Endothelial cell of umbilical vein (primary cell): ENCODE measurements at regions not wholly inside any gene's neighbourhood (a gene's known extent, or its start where the extent isn't known, plus 50 kb on each side); places are given as distances from the start of the nearest gene placed in this dataset.
A peak's percentile ranks its signal among the peaks of the same experiment; 100 is the strongest.

Experiments used
- BruUV-seq: library from RNA; stranded (reverse); fragments of 400-500 nt; replicated peaks from 2 replicates; lab custom pipeline; 2021; lab: Mats Ljungman, UMichigan
- CTCF ChIA-PET: fragments of 300-600, 350-600 bp; sonication (Branson Sonifier 250); formaldehyde crosslinking; loops from one replicate; lab custom pipeline; 2021; ENCODE audit warnings: antibody characterized with exemption, inconsistent platforms; lab: Charles Lee
- POLR2A ChIA-PET: fragments of 300-600, 350-600 bp; sonication (Branson Sonifier 250); formaldehyde crosslinking; loops from one replicate; lab custom pipeline; 2021; ENCODE audit warnings: antibody characterized with exemption, inconsistent platforms; lab: Charles Lee
- DNase-seq: peaks from one replicate; pipeline ENCODE4 v3.0.0-alpha.2; 2011; ENCODE audit warnings: low read depth, low spot score
- FAIRE-seq: peaks from 2 replicates; lab custom pipeline; 2011; peaks lifted over from hg19 to GRCh38; lab: Jason Lieb, UNC
- H2AFZ ChIP-seq: 2 replicates; pipeline ENCODE4 v1.6.0; 2012; ENCODE audit warnings: low read depth, low read length, control low read depth, inconsistent platforms
- H3K27ac ChIP-seq: 2 replicates; pipeline ENCODE4 v1.5.1; 2011; ENCODE audit warnings: low read depth, mild to moderate bottlenecking, control low read depth, low read length, moderate library complexity; ENCODE audit not compliant: insufficient read depth
- H3K27me3 ChIP-seq, 2 experiments: 2 replicates each; pipeline versions ENCODE4 v1.6.0 to v1.6.1; 2011; ENCODE audit warnings: low read length in 2 of 2, mixed read lengths in 1 of 2; ENCODE audit not compliant: control insufficient read depth in 2 of 2, insufficient read depth in 2 of 2
- H3K36me3 ChIP-seq, 2 experiments: 2 replicates in 1 of 2; 3 replicates in 1 of 2; pipeline ENCODE4 v1.5.1; 2011; ENCODE audit warnings: low read length in 2 of 2, mild to moderate bottlenecking in 1 of 2, moderate library complexity in 1 of 2; ENCODE audit not compliant: control insufficient read depth in 2 of 2, insufficient read depth in 2 of 2; ENCODE audit errors: extremely low read depth in 1 of 2
- H3K4me1 ChIP-seq: 3 replicates; pipeline ENCODE4 v1.5.1; 2011; ENCODE audit warnings: mild to moderate bottlenecking, low read length; ENCODE audit not compliant: control insufficient read depth, insufficient read depth; ENCODE audit errors: extremely low read depth
- H3K4me2 ChIP-seq: 2 replicates; pipeline ENCODE4 v1.6.1; 2011; ENCODE audit warnings: low read length, control low read depth, mixed read lengths; ENCODE audit not compliant: insufficient read depth
- H3K4me3 ChIP-seq, 3 experiments: fragments of 200-600 bp in 1 of 3; sonication (generic), shearing (Covaris generic) in 1 of 3; replicated peaks in 1 of 3; 2 replicates each; pipeline ENCODE4 v1.5.1; 2011 to 2016; ENCODE audit warnings: control low read depth in 3 of 3, low read length in 3 of 3, mild to moderate bottlenecking in 2 of 3, inconsistent platforms in 1 of 3, low read depth in 1 of 3, moderate library complexity in 1 of 3; ENCODE audit not compliant: insufficient read depth in 1 of 3
- H3K79me2 ChIP-seq: 2 replicates; pipeline ENCODE4 v1.6.0; 2012; ENCODE audit warnings: low read length, inconsistent platforms; ENCODE audit not compliant: control insufficient read depth, insufficient read depth
- H3K9ac ChIP-seq: replicated peaks from 2 replicates; pipeline ENCODE3; 2011; ENCODE audit warnings: low read length, control low read depth; ENCODE audit not compliant: insufficient read depth; ENCODE audit errors: extremely low read depth
- H3K9me1 ChIP-seq: replicated peaks from 3 replicates; pipeline ENCODE4 v1.6.0; 2011; ENCODE audit warnings: mild to moderate bottlenecking, low read length; ENCODE audit not compliant: control insufficient read depth, insufficient read depth; ENCODE audit errors: extremely low read depth
- H3K9me3 ChIP-seq: replicated peaks from 2 replicates; pipeline ENCODE4 v1.5.1; 2012; ENCODE audit warnings: low read length, inconsistent platforms; ENCODE audit not compliant: control insufficient read depth, insufficient read depth
- H4K20me1 ChIP-seq: replicated peaks from 2 replicates; pipeline ENCODE3; 2011; ENCODE audit warnings: mild to moderate bottlenecking, low read length; ENCODE audit not compliant: control insufficient read depth, insufficient read depth; ENCODE audit errors: extremely low read depth
- CTCF ChIP-seq, 2 donors: IDR thresholded peaks; 1 replicate in 1 of 2; 2 replicates in 1 of 2; pipeline ENCODE4 v1.5.1; 2011; ENCODE audit warnings: low read length in 2 of 2, mild to moderate bottlenecking in 2 of 2, moderate library complexity in 2 of 2, control low read depth in 1 of 2, inconsistent platforms in 1 of 2, low read depth in 1 of 2; ENCODE audit not compliant: insufficient read depth in 1 of 2; ENCODE audit errors: extremely low read depth in 1 of 2
- EZH2 ChIP-seq: IDR thresholded peaks from 2 replicates; pipeline ENCODE4 v1.6.1; 2012; ENCODE audit warnings: borderline replicate concordance, low read depth, mild to moderate bottlenecking, moderate library complexity, low read length, inconsistent platforms; ENCODE audit not compliant: severe bottlenecking
- FOS ChIP-seq: IDR thresholded peaks from 2 replicates; pipeline ENCODE4 v1.6.1; 2011; ENCODE audit warnings: mild to moderate bottlenecking, low read length, moderate library complexity, borderline replicate concordance; ENCODE audit not compliant: insufficient read depth
- GATA2 ChIP-seq: IDR thresholded peaks from 2 replicates; pipeline ENCODE4 v1.7.0; 2011; ENCODE audit warnings: low read depth, mild to moderate bottlenecking, moderate library complexity, mixed read lengths, low read length; ENCODE audit not compliant: insufficient read length, insufficient read depth
- JUN ChIP-seq: IDR thresholded peaks from 2 replicates; pipeline ENCODE4 v1.6.1; 2011; ENCODE audit warnings: borderline replicate concordance, low read depth; ENCODE audit not compliant: insufficient read length, insufficient read depth
- MAX ChIP-seq: IDR thresholded peaks from 2 replicates; pipeline ENCODE4 v1.6.1; 2011; ENCODE audit not compliant: insufficient read depth, insufficient read length
- MYC ChIP-seq: IDR thresholded peaks from one replicate; pipeline ENCODE4 v1.6.1; 2011; ENCODE audit warnings: mild to moderate bottlenecking, low read depth, low read length
- POLR2A ChIP-seq: IDR thresholded peaks from 2 replicates; pipeline ENCODE4 v1.6.1; 2012; ENCODE audit warnings: low read depth, mild to moderate bottlenecking, control low read depth, low read length
- POLR2AphosphoS5 ChIP-seq: IDR thresholded peaks from 2 replicates; pipeline ENCODE4 v1.6.1; 2012; ENCODE audit warnings: low read depth, mild to moderate bottlenecking, control low read depth, low read length, moderate library complexity; ENCODE audit not compliant: insufficient read depth
- dilution Hi-C: fragments of 300-500 bp; cut with MboI; formaldehyde crosslinking; loops from one replicate; pipeline ENCODE4 v1.15.0; 2019; ENCODE audit warnings: low sequenced_read_pairs; ENCODE audit not compliant: extremely low pct_ligation_motif_present
- intact Hi-C: fragments of 100-400 bp; cut with micrococcal nuclease; formaldehyde crosslinking; loops from one replicate; pipeline ENCODE4 v1.10.0; 2022

- Histone ChIP-seq H3K9me3 (no peaks in the 10 kb centered on the region), H3K79me2 (no peaks in the 10 kb centered on the region), H4K20me1 (no peaks in the 10 kb centered on the region), H3K27me3 (peaks cover 6 to 10% of the 10 kb centered on the region in 2 experiments), H2AFZ (no peak overlapping the region), H3K4me2 (no peak overlapping the region), H3K36me3 (no peaks in the 10 kb centered on the region), H3K27ac (no peak overlapping the region), H3K4me3 (no peak overlapping the region), H3K9me1 (no peaks in the 10 kb centered on the region), H3K9ac (no peak overlapping the region), H3K4me1 (no peaks in the 10 kb centered on the region)
- intact Hi-C loops (no loop called here), dilution Hi-C loops (no loop called here)
- DNase-seq (no peak), FAIRE-seq (no peak)
- ChIA-PET POLR2A (no interaction called here), CTCF (no interaction called here)
- TF ChIP-seq JUN (no peak), POLR2AphosphoS5 (no peak), MYC (no peak), CTCF (IDR thresholded peaks at IDR 0.05; ENCODE audit: extremely low read depth in 1 of 2, insufficient read depth in 1 of 2, low read depth in 1 of 2, low read length in 2 of 2) (no peak), EZH2 (no peak)
- no TSS peak for BruUV-seq
Observed at GRCh38 chr2:173785813-173786212, 179.4 kb downstream of the SP3 start.

GRCh38 chr2:173791502-173791901, 173.7 kb downstream of the SP3 start:
- DNase-seq = peak; percentile 10
- peak; percentile 12 for FAIRE-seq
- H4K20me1 ChIP-seq = no peaks in the 10 kb centered on the region
- H3K4me1 ChIP-seq = peaks cover 12% of the 10 kb centered on the region
- H3K4me3 ChIP-seq = no peak overlapping the region
- no peak overlapping the region for H3K27ac ChIP-seq
- BruUV-seq = no TSS peak
- intact Hi-C loops (no loop called here), dilution Hi-C loops (no loop called here)
- no peaks in the 10 kb centered on the region for H3K79me2 ChIP-seq
- ChIA-PET CTCF (no interaction called here), POLR2A (no interaction called here)
- no peak overlapping the region for H2AFZ ChIP-seq
- H3K9me3 ChIP-seq = no peaks in the 10 kb centered on the region
- TF ChIP-seq MAX (no peak), POLR2A (no peak), GATA2 (no peak), CTCF (IDR thresholded peaks at IDR 0.05; ENCODE audit: extremely low read depth in 1 of 2, insufficient read depth in 1 of 2, low read depth in 1 of 2, low read length in 2 of 2) (no peak), EZH2 (no peak), MYC (no peak), FOS (no peak), POLR2AphosphoS5 (no peak), JUN (no peak)
- H3K4me2 ChIP-seq = peak overlapping the region; percentile 40
- H3K27me3 ChIP-seq = no peaks in the 10 kb centered on the region
- H3K9ac ChIP-seq = no peak overlapping the region
- no peaks in the 10 kb centered on the region for H3K36me3 ChIP-seq
- no peaks in the 10 kb centered on the region for H3K9me1 ChIP-seq
